Glomerular visceral epithelial cell (primary cell): ENCODE measurements at regions not wholly inside any gene's neighbourhood (a gene's known extent, or its start where the extent isn't known, plus 50 kb on each side); places are given as distances from the start of the nearest gene placed in this dataset.

ENCODE experiments used
- DNase-seq: peaks from one replicate; pipeline ENCODE4 v3.0.0-alpha.2; 2016; ENCODE audit errors: extremely low spot score

GRCh38 chr20:22791396-22791795 is 207.0 kb upstream of the FOXA2 start:
- no peak for DNase-seq

DNA sequence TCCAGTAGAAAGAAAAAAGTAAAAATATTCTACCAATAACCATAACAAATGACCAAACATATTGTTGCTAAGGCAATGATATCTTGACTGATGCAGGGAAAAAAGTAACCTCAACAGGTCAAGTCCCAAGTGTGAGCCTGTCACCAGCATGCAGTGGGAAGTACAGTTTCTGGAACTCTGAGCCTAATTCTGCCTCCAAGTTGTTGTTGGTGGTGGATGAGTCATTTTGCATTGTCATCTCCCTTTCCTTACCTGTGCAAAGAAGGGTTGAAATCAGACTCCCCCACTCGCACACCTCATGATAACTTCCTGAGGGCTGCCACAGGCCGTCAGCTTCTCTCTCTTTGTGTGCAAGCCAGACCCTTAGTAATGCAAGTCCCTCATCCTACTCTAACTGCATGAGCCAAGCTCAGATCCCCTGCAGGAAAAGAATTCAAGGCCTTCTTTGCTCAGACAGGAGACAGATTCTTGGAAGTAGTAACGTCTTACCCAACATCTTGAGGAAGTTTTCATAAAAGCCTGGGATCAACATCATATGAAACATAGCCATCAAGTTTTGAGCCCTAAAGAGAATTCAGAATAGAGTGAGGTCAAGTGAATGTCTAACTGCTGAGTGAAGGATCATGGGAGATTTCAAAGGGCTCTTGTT is 207.6 kb upstream of the FOXA2 start:
- DNase-seq: no peak

DNA sequence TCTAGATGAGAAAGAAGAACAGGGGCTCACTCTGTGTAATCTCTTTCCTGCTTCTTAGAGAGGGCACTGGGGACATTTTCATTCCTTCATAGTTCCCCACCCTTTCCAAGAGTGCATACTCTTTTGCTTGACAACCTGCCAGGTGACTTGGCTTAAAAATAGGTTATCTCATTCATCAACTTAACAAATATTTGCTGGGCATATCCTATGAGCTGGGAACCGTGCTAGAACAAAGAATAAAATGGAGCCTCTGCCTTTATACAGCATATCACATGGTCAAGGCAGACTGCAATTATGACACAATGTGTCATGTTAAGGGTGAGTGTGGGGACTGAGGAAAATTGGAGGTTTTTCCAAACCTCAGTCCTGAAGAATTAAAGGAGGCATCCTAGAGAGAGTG is 209.8 kb upstream of the FOXA2 start:
- DNase-seq: no peak

DNA sequence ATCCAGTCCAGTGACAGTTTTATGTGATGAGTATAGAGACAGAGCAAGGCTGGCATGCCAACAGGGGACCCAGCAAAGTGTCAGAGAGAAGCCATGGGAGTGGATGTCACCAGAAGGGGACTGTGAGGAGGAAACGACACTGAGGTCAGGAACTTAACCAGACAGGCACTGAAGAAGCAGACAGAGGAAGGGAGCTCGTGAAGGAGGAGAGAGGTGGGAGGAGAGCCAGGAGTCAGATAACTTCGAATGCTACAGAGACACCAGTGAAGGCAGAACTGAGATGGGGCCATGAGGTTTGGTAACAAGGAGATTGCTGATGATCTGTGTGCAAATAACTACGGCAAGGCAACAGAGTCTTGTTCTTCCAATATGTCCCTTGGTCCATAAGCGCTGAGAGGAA is 211.1 kb upstream of the FOXA2 start:
- DNase-seq: no peak

- peak; percentile 99 for DNase-seq
Observed at GRCh38 chr20:22795871-22796270, 211.5 kb upstream of the FOXA2 start.

DNA sequence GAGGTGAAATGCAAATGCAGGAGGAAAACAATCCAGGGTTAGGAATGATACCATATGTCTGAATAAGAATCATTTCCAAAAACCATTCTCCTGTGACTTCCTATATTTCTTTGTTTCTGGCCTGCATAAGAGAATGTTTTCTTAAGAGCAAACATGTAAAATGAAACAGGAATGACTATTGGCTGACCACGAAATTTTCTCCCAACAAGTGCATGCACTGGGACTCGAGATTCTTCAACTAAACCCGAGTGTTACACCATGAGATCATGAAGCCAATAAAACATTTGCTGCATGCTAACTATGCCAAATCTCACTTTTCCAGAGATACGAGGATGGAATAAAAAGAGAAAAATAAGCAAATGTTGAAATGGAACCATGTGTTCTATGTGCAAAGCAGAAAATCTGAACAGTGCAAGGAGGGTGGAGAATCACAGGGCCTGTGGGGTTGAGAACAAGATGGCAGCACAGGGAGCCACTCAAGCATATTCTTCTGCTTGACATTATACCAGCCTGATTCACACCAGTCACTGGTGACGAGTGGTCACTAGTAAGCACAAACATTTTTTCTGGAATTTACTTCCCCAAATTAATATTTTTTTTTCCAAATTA is 212.2 kb upstream of the FOXA2 start:
- DNase-seq: peak; percentile 77

DNA sequence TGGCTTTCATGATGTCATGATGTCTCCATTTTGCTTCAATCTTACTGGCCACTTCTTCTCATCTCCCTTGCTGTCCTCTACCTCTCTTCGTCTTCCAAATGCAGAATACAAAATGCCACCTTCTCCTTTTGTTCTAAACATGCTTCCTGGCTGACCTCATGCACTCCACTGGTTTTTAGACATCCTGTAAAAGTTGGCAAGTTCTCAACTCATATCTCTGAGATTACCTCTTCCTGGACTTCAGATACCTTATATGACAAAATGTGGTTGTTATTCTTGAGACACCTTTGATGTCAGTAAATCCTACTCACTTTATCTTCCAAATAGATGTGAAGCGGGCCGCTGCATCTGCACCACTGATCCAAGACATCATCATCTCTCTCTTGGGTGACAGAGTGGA is 212.7 kb upstream of the FOXA2 start:
- peak; percentile 79 for DNase-seq

DNA sequence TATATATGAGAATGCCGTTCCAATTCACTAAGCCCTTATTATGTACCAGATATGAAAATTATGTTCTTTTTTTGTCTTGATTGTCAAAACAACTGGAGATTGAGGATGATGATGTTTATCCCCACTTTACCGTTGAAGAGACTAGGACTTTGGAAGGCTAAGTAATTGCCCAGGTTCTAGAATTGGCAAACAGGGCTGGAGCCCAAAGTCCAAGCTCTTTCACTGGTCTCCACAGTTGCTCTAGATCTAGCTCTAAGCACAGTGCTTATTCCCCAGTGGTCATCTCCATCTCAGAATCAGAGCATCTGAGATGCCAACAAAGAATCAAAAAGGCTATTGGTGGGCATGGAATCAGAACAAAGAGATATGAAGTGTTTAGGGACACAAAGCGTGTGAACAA is 215.3 kb upstream of the FOXA2 start:
- no peak for DNase-seq

DNA sequence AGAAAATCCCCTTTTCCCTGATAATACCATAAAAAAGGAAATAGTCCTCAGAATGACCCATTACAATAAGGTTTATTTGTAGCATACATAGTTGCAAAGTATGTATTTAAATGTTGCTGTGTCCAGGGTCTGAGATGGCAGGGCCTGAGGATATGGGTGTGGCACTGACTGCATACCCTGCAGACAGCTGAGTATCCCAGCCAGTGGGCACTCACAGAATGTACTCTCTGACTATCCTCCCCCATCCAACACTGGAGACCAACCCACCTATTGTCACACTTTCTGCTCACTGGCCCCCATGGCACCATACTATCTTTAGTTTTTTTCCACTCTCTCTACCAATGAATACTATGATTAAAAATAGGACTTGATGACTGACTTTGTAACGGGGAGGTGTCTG is 215.8 kb upstream of the FOXA2 start:
- no peak for DNase-seq

DNA sequence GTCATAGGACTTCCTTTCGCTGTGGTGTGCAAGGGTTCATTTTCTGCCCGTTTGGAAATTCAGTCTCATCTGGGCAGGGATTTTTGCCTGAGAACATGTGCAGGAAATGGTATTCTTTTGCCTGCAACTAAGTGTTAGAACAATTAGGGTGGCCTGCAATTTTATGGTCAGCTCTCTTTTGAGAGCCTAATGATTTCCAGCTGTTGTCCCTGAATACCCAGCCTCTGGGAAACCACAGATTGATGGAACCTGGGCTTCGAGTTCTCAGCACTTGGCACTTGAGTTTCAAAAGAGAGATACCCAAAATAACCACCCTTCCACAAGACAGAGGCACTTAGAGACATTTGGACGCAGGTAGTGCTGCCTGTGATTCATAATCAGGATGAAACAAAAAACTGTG is 217.2 kb upstream of the FOXA2 start:
- DNase-seq: no peak

DNA sequence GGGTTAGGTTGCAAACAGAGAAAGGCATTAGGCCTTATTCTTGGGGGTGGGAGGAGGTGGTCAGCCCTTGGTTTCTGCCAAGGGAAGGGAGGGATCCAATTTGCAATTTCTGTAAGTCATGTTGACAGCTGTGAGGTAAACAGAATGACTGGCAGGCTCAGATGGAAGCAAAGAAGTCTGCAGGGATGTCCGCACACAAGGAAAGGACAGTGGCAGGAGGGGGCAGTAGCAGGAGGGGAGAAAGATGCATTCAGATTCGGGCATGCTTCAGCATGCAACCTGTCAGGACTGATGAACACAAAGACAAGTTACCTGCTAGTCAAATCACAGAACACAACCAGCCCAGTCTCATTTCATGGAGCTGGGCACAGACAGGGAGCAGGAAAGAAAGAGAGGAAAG is 217.9 kb upstream of the FOXA2 start:
- no peak for DNase-seq

DNA sequence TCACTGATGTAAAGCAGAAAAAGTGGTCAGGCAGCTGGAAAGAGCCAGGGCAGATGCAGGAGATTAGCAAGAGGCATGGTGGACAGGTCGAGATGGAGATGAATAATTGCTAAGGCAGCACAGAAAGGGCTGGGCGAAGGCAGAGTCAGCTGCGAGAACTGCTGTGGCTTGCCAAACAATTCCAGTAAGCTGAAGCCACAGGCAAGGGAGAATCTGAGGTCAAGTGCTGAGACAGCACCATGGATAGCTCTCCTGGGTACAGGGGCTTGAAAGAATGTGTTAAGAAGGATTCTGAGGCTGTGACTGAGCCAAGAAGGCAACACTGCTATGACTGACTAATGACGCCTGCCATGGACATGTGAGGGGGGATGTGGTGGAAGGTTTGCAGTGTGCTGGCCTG is 220.8 kb upstream of the FOXA2 start:
- peak; percentile 67 for DNase-seq

- no peak for DNase-seq
Observed at GRCh38 chr20:22805996-22806395, 221.6 kb upstream of the FOXA2 start.

GRCh38 chr20:22807045-22807444 is 222.7 kb upstream of the FOXA2 start:
- no peak for DNase-seq

DNA sequence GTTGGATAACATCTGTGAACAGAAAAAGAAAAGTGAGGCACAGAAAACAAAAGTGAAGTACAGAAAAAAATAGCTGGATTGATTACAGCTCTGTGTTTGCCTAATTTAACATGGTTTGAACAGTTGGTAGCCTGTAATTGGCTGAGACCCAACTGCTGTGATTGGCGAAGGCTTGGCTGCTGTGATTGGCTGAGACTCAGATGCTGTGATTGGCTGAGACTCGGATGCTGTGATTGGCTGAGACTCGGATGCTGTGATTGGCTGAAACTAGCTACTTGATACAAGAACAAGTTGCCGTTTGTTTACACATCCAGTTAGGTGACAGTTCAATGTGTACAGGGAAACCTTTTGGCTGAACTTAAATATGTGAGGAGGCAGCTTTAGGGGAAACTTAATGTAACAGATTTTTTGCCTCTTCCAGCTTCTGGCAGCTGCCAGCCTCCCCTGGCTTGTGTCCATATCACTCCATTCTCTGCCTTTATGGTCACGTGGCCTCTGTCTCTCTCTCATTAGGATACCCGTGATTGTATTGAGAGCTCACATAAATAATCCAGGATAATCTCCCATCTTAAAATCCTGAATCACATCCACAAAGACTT is 223.4 kb upstream of the FOXA2 start:
- no peak for DNase-seq

DNA sequence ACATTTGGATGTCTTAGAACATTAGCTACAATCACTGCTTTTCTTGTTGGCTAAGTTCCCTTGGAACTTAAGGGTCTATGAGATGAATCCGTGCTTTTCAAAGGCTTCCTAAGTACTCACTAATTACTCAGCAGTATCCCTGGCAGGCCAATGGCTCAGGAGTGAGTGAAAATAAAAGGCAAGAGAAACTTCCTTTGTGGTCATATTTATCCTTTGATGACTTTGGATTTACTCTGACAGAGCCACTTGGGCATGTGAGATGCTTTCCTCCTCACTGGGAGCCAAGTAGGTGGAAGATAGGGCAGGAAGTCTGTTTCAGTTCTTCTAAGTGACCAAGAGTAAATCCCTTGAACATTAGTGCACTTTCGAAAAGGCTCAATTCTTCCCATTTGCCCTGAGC is 224.3 kb upstream of the FOXA2 start:
- peak; percentile 11 for DNase-seq

DNA sequence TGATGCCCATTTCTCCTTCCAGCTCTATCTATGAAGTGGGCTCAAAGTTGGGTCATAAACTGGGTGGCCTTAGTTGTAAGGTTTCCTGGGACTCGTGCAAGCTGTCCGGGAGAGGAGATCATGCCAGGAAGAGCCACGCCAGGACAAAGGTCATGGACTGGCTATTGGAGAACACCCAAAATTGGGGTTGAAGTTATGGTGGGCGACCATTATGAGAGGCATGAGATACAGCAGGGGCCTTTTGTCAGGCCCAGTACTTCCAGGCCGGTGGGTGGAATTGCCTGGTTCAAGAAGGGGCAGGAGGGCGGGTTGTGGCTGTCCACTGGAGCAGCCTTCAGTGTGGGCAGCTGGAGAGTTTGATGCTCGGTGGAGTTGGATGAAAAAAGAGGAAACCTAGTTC is 225.1 kb upstream of the SSTR4 start:
- no peak for DNase-seq

- no peak for DNase-seq
Observed at GRCh38 chr20:22810626-22811569, 224.2 kb upstream of the SSTR4 start.

- no peak for DNase-seq
Observed at GRCh38 chr20:22814471-22815205, 220.5 kb upstream of the SSTR4 start.

GRCh38 chr20:22815206-22815551 is 219.9 kb upstream of the SSTR4 start:
- DNase-seq: no peak

DNA sequence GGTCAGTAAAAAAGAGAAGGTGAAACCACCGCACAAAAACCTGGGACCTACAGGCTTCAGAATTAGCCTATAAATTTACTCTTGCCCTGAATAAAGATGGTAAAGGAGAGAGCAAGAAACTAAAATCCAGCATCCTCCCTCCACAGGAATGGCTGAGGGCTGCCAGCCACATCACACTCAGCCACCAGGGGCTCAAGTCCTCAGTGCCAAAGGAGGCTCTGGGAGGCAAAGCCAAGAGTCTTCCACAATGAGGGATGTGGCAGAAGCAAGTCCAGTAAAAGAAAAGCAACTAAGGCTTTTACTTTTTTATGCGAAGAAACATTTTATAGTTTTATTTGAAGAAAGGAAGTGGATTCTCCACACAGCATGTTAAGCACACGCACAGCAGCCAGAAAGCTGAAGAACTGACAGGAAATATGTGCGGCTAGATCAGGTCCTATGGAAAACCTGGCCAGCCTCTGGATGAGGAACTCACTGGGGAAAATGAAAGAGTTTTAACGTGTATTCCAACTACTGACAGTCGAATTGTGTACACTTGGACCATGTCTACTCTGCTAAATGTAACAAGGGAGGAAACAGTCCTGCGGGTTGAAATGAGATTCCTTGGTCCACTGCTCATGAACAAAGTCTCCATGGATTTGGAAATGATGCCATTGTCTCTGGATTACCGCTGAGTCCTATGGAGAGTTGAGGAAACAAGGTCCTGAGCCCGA is 219.4 kb upstream of the SSTR4 start:
- DNase-seq: no peak
